ENCODE measurements at regions not wholly inside any gene's neighbourhood (a gene's known extent, or its start where the extent isn't known, plus 50 kb on each side); places are given as distances from the start of the nearest gene placed in this dataset.

- DNase-seq (ENCODE audit: low read depth) = no peak
- no peak for TF ChIP-seq CTCF (IDR thresholded peaks at IDR 0.05; ENCODE audit: control insufficient read depth, insufficient read depth, low read depth, low read length, missing control alignments)
- no peak overlapping the region for H3K4me3 ChIP-seq (ENCODE audit: control insufficient read depth, low read depth, low read length)
Measured at GRCh38 chr5:67416986-67417385, 220.4 kb upstream of the CD180 start.

GRCh38 chr5:67416133-67416937 is 219.7 kb upstream of the CD180 start:
- no peak for TF ChIP-seq CTCF (IDR thresholded peaks at IDR 0.05; ENCODE audit: control insufficient read depth, insufficient read depth, low read depth, low read length, missing control alignments)
- no peak overlapping the region for H3K4me3 ChIP-seq (ENCODE audit: control insufficient read depth, low read depth, low read length)
- DNase-seq (ENCODE audit: low read depth) = no peak

- DNase-seq (ENCODE audit: low read depth) = no peak
- H3K4me3 ChIP-seq (ENCODE audit: control insufficient read depth, low read depth, low read length) = no peak overlapping the region
- no peak for TF ChIP-seq CTCF (IDR thresholded peaks at IDR 0.05; ENCODE audit: control insufficient read depth, insufficient read depth, low read depth, low read length, missing control alignments)
Measured at GRCh38 chr5:67414712-67415111, 218.1 kb upstream of the CD180 start.

GRCh38 chr5:67413721-67414120 is 217.1 kb upstream of the CD180 start:
- DNase-seq (ENCODE audit: low read depth) = no peak
- no peak for TF ChIP-seq CTCF (IDR thresholded peaks at IDR 0.05; ENCODE audit: control insufficient read depth, insufficient read depth, low read depth, low read length, missing control alignments)
- no peak overlapping the region for H3K4me3 ChIP-seq (ENCODE audit: control insufficient read depth, low read depth, low read length)

GRCh38 chr5:67409126-67409777 is 212.7 kb upstream of the CD180 start:
- TF ChIP-seq CTCF (IDR thresholded peaks at IDR 0.05; ENCODE audit: control insufficient read depth, insufficient read depth, low read depth, low read length, missing control alignments) = no peak
- DNase-seq (ENCODE audit: low read depth) = no peak
- H3K4me3 ChIP-seq (ENCODE audit: control insufficient read depth, low read depth, low read length) = no peak overlapping the region

GRCh38 chr5:67407979-67408378 is 211.4 kb upstream of the CD180 start:
- no peak for TF ChIP-seq CTCF (IDR thresholded peaks at IDR 0.05; ENCODE audit: control insufficient read depth, insufficient read depth, low read depth, low read length, missing control alignments)
- DNase-seq (ENCODE audit: low read depth) = no peak
- no peak overlapping the region for H3K4me3 ChIP-seq (ENCODE audit: control insufficient read depth, low read depth, low read length)

Data from AG09309 (cell line).